Endothelial cell of umbilical vein (primary cell): ENCODE measurements at regions not wholly inside any gene's neighbourhood (a gene's known extent, or its start where the extent isn't known, plus 50 kb on each side); places are given as distances from the start of the nearest gene placed in this dataset.

ENCODE experiments used
- BruUV-seq: library from RNA; stranded (reverse); fragments of 400-500 nt; replicated peaks from 2 replicates; lab custom pipeline; 2021; lab: Mats Ljungman, UMichigan
- CTCF ChIA-PET: fragments of 300-600, 350-600 bp; sonication (Branson Sonifier 250); formaldehyde crosslinking; loops from one replicate; lab custom pipeline; 2021; ENCODE audit warnings: antibody characterized with exemption, inconsistent platforms; lab: Charles Lee
- POLR2A ChIA-PET: fragments of 300-600, 350-600 bp; sonication (Branson Sonifier 250); formaldehyde crosslinking; loops from one replicate; lab custom pipeline; 2021; ENCODE audit warnings: antibody characterized with exemption, inconsistent platforms; lab: Charles Lee
- DNase-seq: peaks from one replicate; pipeline ENCODE4 v3.0.0-alpha.2; 2011; ENCODE audit warnings: low read depth, low spot score
- FAIRE-seq: peaks from 2 replicates; lab custom pipeline; 2011; peaks lifted over from hg19 to GRCh38; lab: Jason Lieb, UNC
- H2AFZ ChIP-seq: 2 replicates; pipeline ENCODE4 v1.6.0; 2012; ENCODE audit warnings: low read depth, low read length, control low read depth, inconsistent platforms
- H3K27ac ChIP-seq: 2 replicates; pipeline ENCODE4 v1.5.1; 2011; ENCODE audit warnings: low read depth, mild to moderate bottlenecking, control low read depth, low read length, moderate library complexity; ENCODE audit not compliant: insufficient read depth
- H3K27me3 ChIP-seq, 2 experiments: 2 replicates each; pipeline versions ENCODE4 v1.6.0 to v1.6.1; 2011; ENCODE audit warnings: low read length in 2 of 2, mixed read lengths in 1 of 2; ENCODE audit not compliant: control insufficient read depth in 2 of 2, insufficient read depth in 2 of 2
- H3K36me3 ChIP-seq, 2 experiments: 2 replicates in 1 of 2; 3 replicates in 1 of 2; pipeline ENCODE4 v1.5.1; 2011; ENCODE audit warnings: low read length in 2 of 2, mild to moderate bottlenecking in 1 of 2, moderate library complexity in 1 of 2; ENCODE audit not compliant: control insufficient read depth in 2 of 2, insufficient read depth in 2 of 2; ENCODE audit errors: extremely low read depth in 1 of 2
- H3K4me1 ChIP-seq: 3 replicates; pipeline ENCODE4 v1.5.1; 2011; ENCODE audit warnings: mild to moderate bottlenecking, low read length; ENCODE audit not compliant: control insufficient read depth, insufficient read depth; ENCODE audit errors: extremely low read depth
- H3K4me2 ChIP-seq: 2 replicates; pipeline ENCODE4 v1.6.1; 2011; ENCODE audit warnings: low read length, control low read depth, mixed read lengths; ENCODE audit not compliant: insufficient read depth
- H3K4me3 ChIP-seq, 3 experiments: fragments of 200-600 bp in 1 of 3; sonication (generic), shearing (Covaris generic) in 1 of 3; replicated peaks in 1 of 3; 2 replicates each; pipeline ENCODE4 v1.5.1; 2011 to 2016; ENCODE audit warnings: control low read depth in 3 of 3, low read length in 3 of 3, mild to moderate bottlenecking in 2 of 3, inconsistent platforms in 1 of 3, low read depth in 1 of 3, moderate library complexity in 1 of 3; ENCODE audit not compliant: insufficient read depth in 1 of 3
- H3K79me2 ChIP-seq: 2 replicates; pipeline ENCODE4 v1.6.0; 2012; ENCODE audit warnings: low read length, inconsistent platforms; ENCODE audit not compliant: control insufficient read depth, insufficient read depth
- H3K9ac ChIP-seq: replicated peaks from 2 replicates; pipeline ENCODE3; 2011; ENCODE audit warnings: low read length, control low read depth; ENCODE audit not compliant: insufficient read depth; ENCODE audit errors: extremely low read depth
- H3K9me1 ChIP-seq: replicated peaks from 3 replicates; pipeline ENCODE4 v1.6.0; 2011; ENCODE audit warnings: mild to moderate bottlenecking, low read length; ENCODE audit not compliant: control insufficient read depth, insufficient read depth; ENCODE audit errors: extremely low read depth
- H3K9me3 ChIP-seq: replicated peaks from 2 replicates; pipeline ENCODE4 v1.5.1; 2012; ENCODE audit warnings: low read length, inconsistent platforms; ENCODE audit not compliant: control insufficient read depth, insufficient read depth
- H4K20me1 ChIP-seq: replicated peaks from 2 replicates; pipeline ENCODE3; 2011; ENCODE audit warnings: mild to moderate bottlenecking, low read length; ENCODE audit not compliant: control insufficient read depth, insufficient read depth; ENCODE audit errors: extremely low read depth
- EZH2 ChIP-seq: IDR thresholded peaks from 2 replicates; pipeline ENCODE4 v1.6.1; 2012; ENCODE audit warnings: borderline replicate concordance, low read depth, mild to moderate bottlenecking, moderate library complexity, low read length, inconsistent platforms; ENCODE audit not compliant: severe bottlenecking
- FOS ChIP-seq: IDR thresholded peaks from 2 replicates; pipeline ENCODE4 v1.6.1; 2011; ENCODE audit warnings: mild to moderate bottlenecking, low read length, moderate library complexity, borderline replicate concordance; ENCODE audit not compliant: insufficient read depth
- GATA2 ChIP-seq: IDR thresholded peaks from 2 replicates; pipeline ENCODE4 v1.7.0; 2011; ENCODE audit warnings: low read depth, mild to moderate bottlenecking, moderate library complexity, mixed read lengths, low read length; ENCODE audit not compliant: insufficient read length, insufficient read depth
- JUN ChIP-seq: IDR thresholded peaks from 2 replicates; pipeline ENCODE4 v1.6.1; 2011; ENCODE audit warnings: borderline replicate concordance, low read depth; ENCODE audit not compliant: insufficient read length, insufficient read depth
- MYC ChIP-seq: IDR thresholded peaks from one replicate; pipeline ENCODE4 v1.6.1; 2011; ENCODE audit warnings: mild to moderate bottlenecking, low read depth, low read length
- POLR2A ChIP-seq: IDR thresholded peaks from 2 replicates; pipeline ENCODE4 v1.6.1; 2012; ENCODE audit warnings: low read depth, mild to moderate bottlenecking, control low read depth, low read length
- POLR2AphosphoS5 ChIP-seq: IDR thresholded peaks from 2 replicates; pipeline ENCODE4 v1.6.1; 2012; ENCODE audit warnings: low read depth, mild to moderate bottlenecking, control low read depth, low read length, moderate library complexity; ENCODE audit not compliant: insufficient read depth
- dilution Hi-C: fragments of 300-500 bp; cut with MboI; formaldehyde crosslinking; loops from one replicate; pipeline ENCODE4 v1.15.0; 2019; ENCODE audit warnings: low sequenced_read_pairs; ENCODE audit not compliant: extremely low pct_ligation_motif_present
- intact Hi-C: fragments of 100-400 bp; cut with micrococcal nuclease; formaldehyde crosslinking; loops from one replicate; pipeline ENCODE4 v1.10.0; 2022
- TF ChIP-seq, protein P1 (sequence below), 2 donors: IDR thresholded peaks; 1 replicate in 1 of 2; 2 replicates in 1 of 2; pipeline ENCODE4 v1.5.1; 2011; ENCODE audit warnings: low read length in 2 of 2, mild to moderate bottlenecking in 2 of 2, moderate library complexity in 2 of 2, control low read depth in 1 of 2, inconsistent platforms in 1 of 2, low read depth in 1 of 2; ENCODE audit not compliant: insufficient read depth in 1 of 2; ENCODE audit errors: extremely low read depth in 1 of 2
- TF ChIP-seq, protein P2 (sequence below): IDR thresholded peaks from 2 replicates; pipeline ENCODE4 v1.6.1; 2011; ENCODE audit not compliant: insufficient read depth, insufficient read length

DNA sequence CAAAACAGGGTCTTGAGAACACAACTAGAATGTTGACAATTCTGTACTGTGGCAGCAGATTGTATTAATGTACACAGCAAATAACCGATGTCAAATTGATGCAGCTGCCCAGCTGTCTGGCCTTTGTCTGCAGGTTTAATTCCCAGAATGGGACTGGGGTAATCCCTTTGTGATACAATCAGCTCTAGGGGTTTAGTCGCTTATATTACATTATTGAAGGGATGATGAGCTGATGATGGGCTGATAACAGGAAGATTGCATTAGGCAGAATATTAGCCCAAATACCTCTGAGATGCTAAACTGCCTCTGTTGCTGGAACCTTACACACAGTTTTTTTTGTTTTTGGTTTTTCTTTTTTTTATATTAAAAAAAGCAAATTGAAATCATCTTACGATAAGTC, 265.0 kb downstream of the RBM26 start:
- Histone ChIP-seq H2AFZ (no peak overlapping the region), H3K27me3 (no peaks in the 10 kb centered on the region), H3K9ac (no peak overlapping the region), H3K36me3 (no peaks in the 10 kb centered on the region), H4K20me1 (no peaks in the 10 kb centered on the region), H3K27ac (no peak overlapping the region), H3K9me3 (no peaks in the 10 kb centered on the region), H3K4me2 (no peak overlapping the region), H3K4me3 (no peak overlapping the region), H3K9me1 (no peaks in the 10 kb centered on the region), H3K4me1 (no peaks in the 10 kb centered on the region), H3K79me2 (no peaks in the 10 kb centered on the region)
- FAIRE-seq, result no peak
- DNase-seq, result no peak
- ChIA-PET POLR2A (no interaction called here), CTCF (interaction anchor here (0.7 kb wide), 1 partner anchor 55 kb away, joined by 3 read pairs; no protein-coding TSS in a partner anchor)
- BruUV-seq, result no TSS peak
- dilution Hi-C loops (no loop called here), intact Hi-C loops (no loop called here)
- TF ChIP-seq, protein P1, sequence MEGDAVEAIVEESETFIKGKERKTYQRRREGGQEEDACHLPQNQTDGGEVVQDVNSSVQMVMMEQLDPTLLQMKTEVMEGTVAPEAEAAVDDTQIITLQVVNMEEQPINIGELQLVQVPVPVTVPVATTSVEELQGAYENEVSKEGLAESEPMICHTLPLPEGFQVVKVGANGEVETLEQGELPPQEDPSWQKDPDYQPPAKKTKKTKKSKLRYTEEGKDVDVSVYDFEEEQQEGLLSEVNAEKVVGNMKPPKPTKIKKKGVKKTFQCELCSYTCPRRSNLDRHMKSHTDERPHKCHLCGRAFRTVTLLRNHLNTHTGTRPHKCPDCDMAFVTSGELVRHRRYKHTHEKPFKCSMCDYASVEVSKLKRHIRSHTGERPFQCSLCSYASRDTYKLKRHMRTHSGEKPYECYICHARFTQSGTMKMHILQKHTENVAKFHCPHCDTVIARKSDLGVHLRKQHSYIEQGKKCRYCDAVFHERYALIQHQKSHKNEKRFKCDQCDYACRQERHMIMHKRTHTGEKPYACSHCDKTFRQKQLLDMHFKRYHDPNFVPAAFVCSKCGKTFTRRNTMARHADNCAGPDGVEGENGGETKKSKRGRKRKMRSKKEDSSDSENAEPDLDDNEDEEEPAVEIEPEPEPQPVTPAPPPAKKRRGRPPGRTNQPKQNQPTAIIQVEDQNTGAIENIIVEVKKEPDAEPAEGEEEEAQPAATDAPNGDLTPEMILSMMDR (IDR thresholded peaks at IDR 0.05; ENCODE audit: extremely low read depth in 1 of 2, insufficient read depth in 1 of 2, low read depth in 1 of 2, low read length in 2 of 2), result no peak
- TF ChIP-seq GATA2, result no peak
- TF ChIP-seq JUN, result no peak
- no peak for TF ChIP-seq EZH2
- TF ChIP-seq MYC, result no peak
- TF ChIP-seq, protein P2, sequence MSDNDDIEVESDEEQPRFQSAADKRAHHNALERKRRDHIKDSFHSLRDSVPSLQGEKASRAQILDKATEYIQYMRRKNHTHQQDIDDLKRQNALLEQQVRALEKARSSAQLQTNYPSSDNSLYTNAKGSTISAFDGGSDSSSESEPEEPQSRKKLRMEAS, result no peak
- no peak for TF ChIP-seq POLR2A
- no peak for TF ChIP-seq POLR2AphosphoS5
- no peak for TF ChIP-seq FOS
